Ovary (tissue), 3 donors: ENCODE measurements at regions not wholly inside any gene's neighbourhood (a gene's known extent, or its start where the extent isn't known, plus 50 kb on each side); places are given as distances from the start of the nearest gene placed in this dataset.

Experiments used
- CTCF ChIP-seq, 3 donors: fragments of 450-650 bp in 2 of 3; fragments of 200-600 bp in 1 of 3; IDR thresholded peaks; one replicate each; pipeline versions ENCODE4 v1.5.1 to v1.8.0; 2016 to 2022; ENCODE audit warnings: antibody characterized with exemption in 3 of 3, mild to moderate bottlenecking in 1 of 3
- EP300 ChIP-seq: sonication (generic); formaldehyde crosslinking; IDR thresholded peaks from one replicate; pipeline ENCODE4 v1.6.1; 2017; ENCODE audit warnings: antibody characterized with exemption
- POLR2A ChIP-seq: fragments of 450-650 bp; IDR thresholded peaks from one replicate; pipeline ENCODE4 v1.6.1; 2017; ENCODE audit warnings: antibody characterized with exemption, mild to moderate bottlenecking, moderate library complexity
- donor health status: DM: no; HTN: no; CAD: no.

GRCh38 chr6:140101818-140102217, 727.4 kb upstream of the CITED2 start:
- TF ChIP-seq CTCF (IDR thresholded peaks at IDR 0.05) (no peak), EP300 (no peak), POLR2A (no peak)
